ENCODE measurements at regions not wholly inside any gene's neighbourhood (a gene's known extent, or its start where the extent isn't known, plus 50 kb on each side); places are given as distances from the start of the nearest gene placed in this dataset.

- in situ Hi-C loops (cut with MboI; ENCODE audit: low sequenced_read_pairs), result no loop called here
These were observed 121.9 kb upstream of the CD93 start for GRCh38 chr20:23207826-23208540.

GRCh38 chr20:23206995-23207394, 120.9 kb upstream of the CD93 start:
- in situ Hi-C loops (cut with MboI; ENCODE audit: low sequenced_read_pairs), result no loop called here

GRCh38 chr20:23206061-23206460, 119.9 kb upstream of the CD93 start:
- in situ Hi-C loops (cut with MboI; ENCODE audit: low sequenced_read_pairs), result no loop called here

- in situ Hi-C loops (cut with MboI; ENCODE audit: low sequenced_read_pairs), result no loop called here
These were observed 119.5 kb upstream of the CD93 start for GRCh38 chr20:23205611-23206041.

GRCh38 chr20:23205211-23205610, 119.1 kb upstream of the CD93 start:
- in situ Hi-C loops (cut with MboI; ENCODE audit: low sequenced_read_pairs), result no loop called here

GRCh38 chr20:23203951-23204730, 118.0 kb upstream of the CD93 start:
- in situ Hi-C loops (cut with MboI; ENCODE audit: low sequenced_read_pairs), result no loop called here

- in situ Hi-C loops (cut with MboI; ENCODE audit: low sequenced_read_pairs), result no loop called here
These were observed 117.2 kb upstream of the CD93 start for GRCh38 chr20:23203310-23203709.

GRCh38 chr20:23201658-23202057, 115.5 kb upstream of the CD93 start:
- in situ Hi-C loops (cut with MboI; ENCODE audit: low sequenced_read_pairs), result no loop called here

GRCh38 chr20:23200914-23201313, 114.8 kb upstream of the CD93 start:
- in situ Hi-C loops (cut with MboI; ENCODE audit: low sequenced_read_pairs), result no loop called here

GRCh38 chr20:23200413-23200812, 114.3 kb upstream of the CD93 start:
- in situ Hi-C loops (cut with MboI; ENCODE audit: low sequenced_read_pairs), result no loop called here

GRCh38 chr20:23199356-23199755, 113.2 kb upstream of the CD93 start:
- in situ Hi-C loops (cut with MboI; ENCODE audit: low sequenced_read_pairs), result no loop called here

GRCh38 chr20:23198815-23199214, 112.7 kb upstream of the CD93 start:
- in situ Hi-C loops (cut with MboI; ENCODE audit: low sequenced_read_pairs), result no loop called here

GRCh38 chr20:23197836-23198235, 111.7 kb upstream of the CD93 start:
- in situ Hi-C loops (cut with MboI; ENCODE audit: low sequenced_read_pairs), result no loop called here

GRCh38 chr20:23195636-23196035, 109.5 kb upstream of the CD93 start:
- in situ Hi-C loops (cut with MboI; ENCODE audit: low sequenced_read_pairs), result no loop called here

GRCh38 chr20:23193801-23194384, 107.8 kb upstream of the CD93 start:
- in situ Hi-C loops (cut with MboI; ENCODE audit: low sequenced_read_pairs), result no loop called here

GRCh38 chr20:23192469-23192868, 106.3 kb upstream of the CD93 start:
- in situ Hi-C loops (cut with MboI; ENCODE audit: low sequenced_read_pairs), result no loop called here

GRCh38 chr20:23190557-23190956, 104.4 kb upstream of the CD93 start:
- in situ Hi-C loops (cut with MboI; ENCODE audit: low sequenced_read_pairs), result no loop called here

GRCh38 chr20:23189854-23190253, 103.7 kb upstream of the CD93 start:
- in situ Hi-C loops (cut with MboI; ENCODE audit: low sequenced_read_pairs), result no loop called here

GRCh38 chr20:23189341-23189740, 103.2 kb upstream of the CD93 start:
- in situ Hi-C loops (cut with MboI; ENCODE audit: low sequenced_read_pairs), result no loop called here

- in situ Hi-C loops (cut with MboI; ENCODE audit: low sequenced_read_pairs), result no loop called here
These were observed 102.4 kb upstream of the CD93 start for GRCh38 chr20:23188377-23189169.

GRCh38 chr20:23187751-23188150, 101.6 kb upstream of the CD93 start:
- in situ Hi-C loops (cut with MboI; ENCODE audit: low sequenced_read_pairs), result no loop called here
